K562 (cell line): ENCODE measurements at regions not wholly inside any gene's neighbourhood (a gene's known extent, or its start where the extent isn't known, plus 50 kb on each side); places are given as distances from the start of the nearest gene placed in this dataset.

Source experiments
- ATAC-seq: fragments of 200-7000 bp; cut with Tn5 transposase; 3 replicates; pipeline ENCODE4 v1.9.1; 2020; ENCODE audit warnings: moderate library complexity
- BruUV-seq: library from RNA; stranded (reverse); fragments of 400-500 nt; replicated peaks from 2 replicates; lab custom pipeline; 2021; lab: Mats Ljungman, UMichigan
- CTCF ChIA-PET: fragments of 300-600 bp; formaldehyde crosslinking; extraction: SDS; loops from one replicate; lab custom pipeline; 2021; ENCODE audit warnings: low intra/inter-chr PET ratio; lab: Yijun Ruan, JAX
- POLR2A ChIA-PET: fragments of 300-600, 350-650 bp; sonication (Branson Sonifier 250); formaldehyde crosslinking; extraction: SDS; loops from one replicate; lab custom pipeline; 2021; ENCODE audit warnings: antibody characterized with exemption, inconsistent platforms; lab: Yijun Ruan, JAX
- DNase-seq, 4 experiments: peaks; one replicate each; pipeline versions ENCODE4 v3.0.0 to v3.0.0-alpha.2; 2011 to 2018; ENCODE audit warnings: low spot score in 3 of 4, mixed read lengths in 3 of 4; ENCODE audit errors: extremely low read depth in 1 of 4
- FAIRE-seq: peaks from 2 replicates; lab custom pipeline; 2011; peaks lifted over from hg19 to GRCh38; lab: Jason Lieb, UNC
- H2AFZ ChIP-seq: 2 replicates; pipeline ENCODE4 v1.6.0; 2011; ENCODE audit warnings: low read depth, low read length, control low read depth, inconsistent platforms
- H3K27ac ChIP-seq: fragments of 200-600 bp; 3 replicates; pipeline ENCODE4 v1.8.0; 2011; ENCODE audit warnings: low read depth, mild to moderate bottlenecking, control low read depth, inconsistent platforms, low read length, moderate library complexity, mixed read lengths; ENCODE audit errors: extremely low read depth
- H3K27me3 ChIP-seq, 2 experiments: fragments of 300-600 bp in 1 of 2; 2 replicates in 1 of 2; 3 replicates in 1 of 2; pipeline versions ENCODE4 v1.6.0 to v1.8.0; 2011; ENCODE audit warnings: inconsistent platforms in 2 of 2, low read length in 2 of 2, mild to moderate bottlenecking in 1 of 2, mixed read lengths in 1 of 2, moderate library complexity in 1 of 2; ENCODE audit not compliant: control insufficient read depth in 2 of 2, insufficient read depth in 2 of 2
- H3K36me3 ChIP-seq: fragments of 300-600 bp; 3 replicates; pipeline ENCODE4 v1.8.0; 2011; ENCODE audit warnings: mild to moderate bottlenecking, low read length, inconsistent platforms; ENCODE audit not compliant: control insufficient read depth, insufficient read depth
- H3K4me1 ChIP-seq, 2 experiments: fragments of 200-600 bp in 1 of 2; replicated peaks in 1 of 2; 2 replicates in 1 of 2; 3 replicates in 1 of 2; pipeline versions ENCODE4 v1.5.1 to v1.8.0; 2011; ENCODE audit warnings: inconsistent platforms in 2 of 2, low read length in 2 of 2, mild to moderate bottlenecking in 1 of 2, mixed read lengths in 1 of 2, moderate library complexity in 1 of 2; ENCODE audit not compliant: control insufficient read depth in 2 of 2, insufficient read depth in 2 of 2
- H3K4me2 ChIP-seq: 2 replicates; pipeline ENCODE4 v1.6.1; 2011; ENCODE audit warnings: low read length, control low read depth, inconsistent platforms, mixed read lengths; ENCODE audit not compliant: insufficient read depth
- H3K4me3 ChIP-seq: fragments of 200-600 bp; sonication (generic), shearing (Covaris generic); 2 replicates; pipeline ENCODE4 v1.5.1; 2016; ENCODE audit warnings: control low read depth, inconsistent platforms
- H3K79me2 ChIP-seq: fragments of 200-600 bp; 3 replicates; pipeline ENCODE4 v1.8.0; 2011; ENCODE audit warnings: low read length, inconsistent platforms; ENCODE audit not compliant: control insufficient read depth, insufficient read depth
- H3K9ac ChIP-seq, 2 experiments: 2 replicates each; pipeline versions ENCODE4 v1.6.0 to v1.6.1; 2011; ENCODE audit warnings: low read depth in 2 of 2, low read length in 2 of 2, control low read depth in 1 of 2, inconsistent platforms in 1 of 2, mild to moderate bottlenecking in 1 of 2, mixed read lengths in 1 of 2; ENCODE audit not compliant: insufficient read depth in 1 of 2
- H3K9me1 ChIP-seq: one replicate; pipeline ENCODE4 v1.6.0; 2011; ENCODE audit warnings: inconsistent platforms, mild to moderate bottlenecking, low read length, moderate library complexity; ENCODE audit not compliant: control insufficient read depth, insufficient read depth
- H3K9me3 ChIP-seq: replicated peaks from 2 replicates; pipeline ENCODE4 v1.5.1; 2011; ENCODE audit warnings: low read depth, low read length, inconsistent platforms; ENCODE audit not compliant: control insufficient read depth, insufficient read depth
- H4K20me1 ChIP-seq: replicated peaks from 2 replicates; pipeline ENCODE4 v1.6.1; 2011; ENCODE audit warnings: low read length, inconsistent platforms, mixed read lengths; ENCODE audit not compliant: control insufficient read depth, insufficient read depth
- HDAC2 ChIP-seq: fragments of 450-650 bp; IDR thresholded peaks from 2 replicates; pipeline ENCODE4 v1.6.1; 2016; ENCODE audit warnings: mild to moderate bottlenecking
- HIVEP1 ChIP-seq: fragments of 250-450 bp; sonication (Bioruptor Pico); IDR thresholded peaks from 2 replicates; pipeline ENCODE4 v1.4.0; 2020; ENCODE audit warnings: mild to moderate bottlenecking
- HLTF ChIP-seq: fragments of 450-650 bp; IDR thresholded peaks from 2 replicates; pipeline ENCODE4 v1.6.1; 2016
- IFI16 ChIP-seq: fragments of 250-450 bp; sonication (Bioruptor Pico); IDR thresholded peaks from 2 replicates; pipeline ENCODE4 v2.1.2; 2022; ENCODE audit warnings: mild to moderate bottlenecking, inconsistent platforms
- LEF1 ChIP-seq: fragments of 450-650 bp; IDR thresholded peaks from 2 replicates; pipeline ENCODE4 v1.6.1; 2016; ENCODE audit warnings: mild to moderate bottlenecking
- POLR2G ChIP-seq: fragments of 200-400 bp; formaldehyde crosslinking; IDR thresholded peaks from 2 replicates; pipeline ENCODE4 v1.6.1; 2017; ENCODE audit warnings: low read depth, mild to moderate bottlenecking, antibody characterized with exemption, low read length, moderate library complexity
- TSC22D4 ChIP-seq: fragments of 450-650 bp; IDR thresholded peaks from 2 replicates; pipeline ENCODE4 v1.6.1; 2016; ENCODE audit warnings: missing genetic modification characterization, missing biosample characterization, control low read depth
- ZC3H8 ChIP-seq: fragments of 450-650 bp; IDR thresholded peaks from 2 replicates; pipeline ENCODE4 v1.6.1; 2017
- ZFP1 ChIP-seq: fragments of 450-650 bp; formaldehyde crosslinking; IDR thresholded peaks from 2 replicates; pipeline ENCODE4 v1.4.0; 2020; ENCODE audit warnings: mild to moderate bottlenecking, mixed read lengths
- ZNF133 ChIP-seq: fragments of 250-450 bp; sonication (Bioruptor Pico); IDR thresholded peaks from 2 replicates; pipeline ENCODE4 v1.4.0; 2020; ENCODE audit warnings: mild to moderate bottlenecking
- ZNF184 ChIP-seq: sonication (generic); formaldehyde crosslinking; IDR thresholded peaks from 2 replicates; pipeline ENCODE4 v1.5.0; 2020; ENCODE audit warnings: missing genetic modification reagents
- ZNF431 ChIP-seq: sonication (generic); formaldehyde crosslinking; IDR thresholded peaks from 2 replicates; pipeline ENCODE4 v1.8.0; 2022; ENCODE audit warnings: mild to moderate bottlenecking, missing genetic modification reagents
- ZNF436 ChIP-seq: fragments of 250-450, 450-650 bp; sonication (Bioruptor Pico); formaldehyde crosslinking; IDR thresholded peaks from 2 replicates; pipeline ENCODE4 v1.7.0; 2020; ENCODE audit warnings: mild to moderate bottlenecking
- WGBS: fragments of 100-300 bp; shearing (Covaris generic); methylation state at CpG from one replicate; pipeline ENCODE4 v1.1.6; 2016; ENCODE audit warnings: low coverage, mixed read lengths; ENCODE audit not compliant: insufficient coverage; ENCODE audit errors: missing lambda C conversion rate; 5-methylcytosine and 5-hydroxymethylcytosine counted together
- in situ Hi-C: fragments of 300-500 bp; cut with MboI; formaldehyde crosslinking; loops from 4 replicates; pipeline ENCODE4 v1.15.0; 2018; ENCODE audit warnings: inconsistent platforms, mixed read lengths
- intact Hi-C: fragments of 100-400 bp; cut with micrococcal nuclease; formaldehyde crosslinking; loops from 2 replicates; pipeline ENCODE4 v1.14.2; 2022

DNA sequence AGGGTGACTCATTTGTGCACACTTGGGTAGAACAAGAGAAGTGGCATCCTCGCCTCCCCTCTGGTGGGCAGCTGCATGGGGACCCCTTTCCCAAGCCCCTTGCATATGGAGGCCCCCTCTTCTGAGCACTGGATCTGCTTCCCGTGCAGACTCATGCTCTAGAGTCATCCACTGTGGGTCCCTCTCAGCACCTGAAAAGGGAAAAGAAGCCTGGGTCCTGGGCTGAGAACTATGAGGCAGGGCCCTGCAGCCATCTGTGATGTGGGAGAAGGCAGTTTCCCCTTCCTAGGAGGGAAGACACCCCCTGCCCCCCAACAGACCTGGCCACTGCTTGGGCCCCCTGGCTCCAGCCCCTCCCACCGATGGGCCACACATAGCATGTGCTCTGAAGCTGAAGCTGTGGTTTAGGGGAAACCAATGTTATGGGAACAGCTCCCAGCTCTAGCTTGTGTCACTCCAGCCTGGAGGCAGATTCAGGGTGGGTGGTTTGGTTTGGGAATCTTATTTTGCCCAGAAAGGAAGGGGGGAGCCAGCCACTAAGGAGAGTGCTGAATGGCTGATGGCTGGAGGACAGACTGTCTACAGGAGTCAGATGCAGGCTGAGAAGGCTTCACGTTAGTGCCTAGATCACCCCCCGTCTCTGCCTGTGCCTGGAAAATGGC, 172.8 kb downstream of the GLI2 start:
- Histone ChIP-seq H3K4me1 (peaks cover 8 to 12% of the 10 kb centered on the region in 2 experiments; a peak in 4 of 5 replicates), H3K79me2 (no peaks in the 10 kb centered on the region), H3K4me2 (no peak overlapping the region), H3K36me3 (no peaks in the 10 kb centered on the region), H2AFZ (no peak overlapping the region), H4K20me1 (peaks cover 8% of the 10 kb centered on the region; the same call in 1 of the 2 replicates), H3K9me1 (no peaks in the 10 kb centered on the region), H3K9me3 (no peaks in the 10 kb centered on the region), H3K4me3 (no peak overlapping the region), H3K27me3 (peaks cover 0 to 43% of the 10 kb centered on the region in 2 experiments; a peak in 3 of 5 replicates), H3K27ac (no peak overlapping the region), H3K9ac (no peak overlapping the region)
- intact Hi-C loops (no loop called here), in situ Hi-C loops (no loop called here)
- no peak for TF ChIP-seq ZNF184 (CRISPR knock-in tag)
- no peak for TF ChIP-seq IFI16 (CRISPR knock-in tag)
- no peak for TF ChIP-seq LEF1
- no peak for TF ChIP-seq ZNF431 (CRISPR knock-in tag)
- TF ChIP-seq HDAC2, result no peak
- no peak for TF ChIP-seq POLR2G
- no peak for TF ChIP-seq ZNF436
- TF ChIP-seq ZFP1 (CRISPR knock-in tag), result no peak
- TF ChIP-seq HIVEP1 (CRISPR knock-in tag), result no peak
- TF ChIP-seq ZNF133 (CRISPR knock-in tag), result no peak
- TF ChIP-seq TSC22D4 (tag), result no peak
- TF ChIP-seq HLTF, result no peak
- TF ChIP-seq ZC3H8, result no peak
- CTCF ChIA-PET, result interaction anchor here (0.5 kb wide), 1 partner anchor 295 kb away, joined by 3 read pairs; no protein-coding TSS in a partner anchor
- ATAC-seq, result no peak
- no peak for DNase-seq
- POLR2A ChIA-PET, result interaction anchor here (1.0 kb wide), 1 partner anchor 166 kb away, joined by 3 read pairs; no protein-coding TSS in a partner anchor
- no peak for FAIRE-seq
- no TSS peak for BruUV-seq
- WGBS, result 7% methylated on average over 5 of the region's 5 CpGs
